H9 (cell line): ENCODE measurements at regions not wholly inside any gene's neighbourhood (a gene's known extent, or its start where the extent isn't known, plus 50 kb on each side); places are given as distances from the start of the nearest gene placed in this dataset.

ENCODE experiments used
- DNase-seq: peaks from one replicate; pipeline ENCODE4 v3.0.0-alpha.2; 2017
- H2AFZ ChIP-seq: one replicate; pipeline ENCODE4 v1.6.1; 2013; ENCODE audit warnings: mild to moderate bottlenecking, low read length, control low read depth, moderate library complexity
- H2AK5ac ChIP-seq: 2 replicates; pipeline ENCODE4 v1.6.1; 2013; ENCODE audit warnings: low read length, control low read depth, mixed read lengths; ENCODE audit not compliant: insufficient read length
- H2BK120ac ChIP-seq: one replicate; pipeline ENCODE4 v1.6.1; 2013; ENCODE audit warnings: low read depth, mild to moderate bottlenecking, low read length, control low read depth, inconsistent platforms; ENCODE audit not compliant: poor library complexity, severe bottlenecking
- H2BK12ac ChIP-seq: 2 replicates; pipeline ENCODE4 v1.6.1; 2013; ENCODE audit warnings: low read length, control low read depth, mixed read lengths, low read depth; ENCODE audit not compliant: insufficient read length
- H2BK15ac ChIP-seq: 2 replicates; pipeline ENCODE4 v1.6.1; 2013; ENCODE audit warnings: low read depth, low read length, control low read depth
- H2BK20ac ChIP-seq: one replicate; pipeline ENCODE4 v1.6.1; 2013; ENCODE audit warnings: low read depth, mild to moderate bottlenecking, low read length, control low read depth, inconsistent platforms; ENCODE audit not compliant: poor library complexity, severe bottlenecking
- H2BK5ac ChIP-seq: 2 replicates; pipeline ENCODE4 v1.6.1; 2013; ENCODE audit warnings: low read length, control low read depth, mixed read lengths; ENCODE audit not compliant: insufficient read length
- H3K14ac ChIP-seq: 2 replicates; pipeline ENCODE4 v1.6.1; 2013; ENCODE audit warnings: low read length, control low read depth; ENCODE audit not compliant: insufficient read depth
- H3K18ac ChIP-seq: 2 replicates; pipeline ENCODE4 v1.6.1; 2013; ENCODE audit warnings: low read depth, mild to moderate bottlenecking, mixed read lengths, low read length, control low read depth; ENCODE audit not compliant: insufficient read length
- H3K23ac ChIP-seq: 2 replicates; pipeline ENCODE4 v1.6.1; 2013; ENCODE audit warnings: low read length, control low read depth, mixed read lengths, low read depth; ENCODE audit not compliant: insufficient read length
- H3K23me2 ChIP-seq: 2 replicates; pipeline ENCODE4 v1.6.1; 2013; ENCODE audit warnings: low read depth, mild to moderate bottlenecking, mixed read lengths, low read length, control low read depth; ENCODE audit not compliant: insufficient read length, poor library complexity, severe bottlenecking
- H3K27ac ChIP-seq: 2 replicates; pipeline ENCODE4 v1.5.1; 2013; ENCODE audit warnings: low read length, control low read depth, mixed read lengths, low read depth; ENCODE audit not compliant: insufficient read length
- H3K27me3 ChIP-seq: 2 replicates; pipeline ENCODE4 v1.6.1; 2013; ENCODE audit warnings: low read length, control low read depth, inconsistent platforms; ENCODE audit not compliant: insufficient read depth
- H3K4ac ChIP-seq: 2 replicates; pipeline ENCODE4 v1.6.1; 2013; ENCODE audit warnings: low read depth, mild to moderate bottlenecking, control low read depth, inconsistent platforms, low read length, moderate library complexity
- H3K4me1 ChIP-seq: 2 replicates; pipeline ENCODE4 v1.6.1; 2013; ENCODE audit warnings: low read length, control low read depth, inconsistent platforms; ENCODE audit not compliant: insufficient read depth
- H3K4me2 ChIP-seq: 2 replicates; pipeline ENCODE4 v1.6.1; 2013; ENCODE audit warnings: low read length, control low read depth, mixed read lengths; ENCODE audit not compliant: insufficient read length, insufficient read depth
- H3K56ac ChIP-seq: 2 replicates; pipeline ENCODE4 v1.6.1; 2013; ENCODE audit warnings: low read depth, mild to moderate bottlenecking, mixed read lengths, low read length, control low read depth; ENCODE audit not compliant: insufficient read length
- H3K79me1 ChIP-seq: 2 replicates; pipeline ENCODE4 v1.6.1; 2013; ENCODE audit warnings: low read depth, mild to moderate bottlenecking, moderate library complexity, low read length, control low read depth, inconsistent platforms; ENCODE audit not compliant: insufficient read depth, poor library complexity, severe bottlenecking
- H3K79me2 ChIP-seq: 2 replicates; pipeline ENCODE4 v1.6.1; 2013; ENCODE audit warnings: low read length, control low read depth, inconsistent platforms; ENCODE audit not compliant: insufficient read depth
- H3K9ac ChIP-seq: 2 replicates; pipeline ENCODE4 v1.6.1; 2013; ENCODE audit warnings: low read length, control low read depth, mixed read lengths; ENCODE audit not compliant: insufficient read length; ENCODE audit errors: extremely low read depth
- H3K9me3 ChIP-seq: one replicate; pipeline ENCODE4 v1.6.1; 2013; ENCODE audit warnings: low read depth, low read length, inconsistent platforms; ENCODE audit not compliant: control insufficient read depth
- H3T11ph ChIP-seq: one replicate; pipeline ENCODE4 v1.6.1; 2013; ENCODE audit warnings: mild to moderate bottlenecking, low read length, control low read depth, inconsistent platforms
- H4K20me1 ChIP-seq: one replicate; pipeline ENCODE4 v1.6.1; 2013; ENCODE audit not compliant: control insufficient read depth, insufficient read length, insufficient read depth
- H4K5ac ChIP-seq: 2 replicates; pipeline ENCODE4 v1.6.1; 2013; ENCODE audit warnings: low read depth, mild to moderate bottlenecking, mixed read lengths, low read length, control low read depth; ENCODE audit not compliant: insufficient read length
- H4K8ac ChIP-seq: replicated peaks from 2 replicates; pipeline ENCODE4 v1.6.1; 2013; ENCODE audit warnings: low read length, control low read depth, mixed read lengths, low read depth; ENCODE audit not compliant: insufficient read length
- H4K91ac ChIP-seq: 2 replicates; pipeline ENCODE4 v1.6.1; 2013; ENCODE audit warnings: low read depth, mild to moderate bottlenecking, moderate library complexity, mixed read lengths, low read length, control low read depth; ENCODE audit not compliant: insufficient read length
- H3K27ac Mint-ChIP-seq, 3 experiments: 2 replicates in 2 of 3; 3 replicates in 1 of 3; pipeline ENCODE4 v1.8.0; 2020 to 2021; ENCODE audit warnings: mixed read lengths in 3 of 3, mild to moderate bottlenecking in 1 of 3, moderate library complexity in 1 of 3
- H3K27me3 Mint-ChIP-seq: 2 replicates; pipeline ENCODE4 v1.8.0; 2021; ENCODE audit warnings: low read depth, mild to moderate bottlenecking, moderate library complexity, mixed read lengths
- H3K36me3 Mint-ChIP-seq, 3 experiments: 2 replicates in 2 of 3; 3 replicates in 1 of 3; pipeline ENCODE4 v1.8.0; 2020 to 2021; ENCODE audit warnings: low read depth in 3 of 3, mixed read lengths in 3 of 3; ENCODE audit not compliant: insufficient read depth in 1 of 3
- H3K4me1 Mint-ChIP-seq, 2 experiments: 2 replicates each; pipeline ENCODE4 v1.8.0; 2020; ENCODE audit warnings: mixed read lengths in 2 of 2
- H3K4me3 Mint-ChIP-seq, 2 experiments: 2 replicates in 1 of 2; 3 replicates in 1 of 2; pipeline ENCODE4 v1.8.0; 2020 to 2021; ENCODE audit warnings: mild to moderate bottlenecking in 2 of 2, mixed read lengths in 2 of 2, moderate library complexity in 1 of 2
- H3K9me3 Mint-ChIP-seq, 2 experiments: 2 replicates in 1 of 2; 3 replicates in 1 of 2; pipeline ENCODE4 v1.8.0; 2020; ENCODE audit warnings: mild to moderate bottlenecking in 2 of 2, mixed read lengths in 2 of 2, moderate library complexity in 1 of 2
- WGBS: extraction: QIAGEN DNeasy Blood & Tissue Kit; methylation state at CpG from one replicate; pipeline ENCODE4 v1.1.7; 2013; ENCODE audit warnings: missing lambda C conversion rate, low lambda C conversion rate, mixed read lengths; ENCODE audit not compliant: insufficient read length; ENCODE audit errors: extremely low coverage; 5-methylcytosine and 5-hydroxymethylcytosine counted together
- TF ChIP-seq, protein P1 (sequence below): fragments of 200-600 bp; sonication (generic); conservative IDR thresholded peaks from 3 replicates; pipeline ENCODE4 v1.8.0; 2021; ENCODE audit warnings: antibody characterized with exemption, mild to moderate bottlenecking

DNA sequence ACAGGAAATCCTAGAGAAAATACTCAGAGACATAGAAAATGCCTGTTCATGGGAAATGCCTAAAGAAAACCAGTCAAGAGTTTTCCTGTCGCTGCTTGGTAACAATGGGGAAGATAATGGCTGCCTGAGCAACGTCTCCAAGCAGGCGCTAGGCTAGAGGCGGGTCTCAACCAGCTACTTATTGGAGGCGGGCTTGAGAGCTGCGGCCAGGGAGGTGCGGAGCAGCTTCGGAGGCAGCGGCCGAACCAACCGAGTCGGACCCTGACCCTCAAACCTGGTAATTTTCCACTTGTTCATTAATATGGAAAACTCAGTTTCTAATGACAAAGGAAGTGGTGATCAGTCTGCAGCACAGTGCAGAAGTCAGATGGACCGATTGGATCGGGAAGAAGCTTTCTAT lies 173.1 kb downstream of the DTWD1 start:
- H3K4me1 Mint-ChIP-seq = no peaks in the 10 kb centered on the region
- H4K20me1 ChIP-seq = no peaks in the 10 kb centered on the region
- no peak overlapping the region for H2AFZ ChIP-seq
- no peaks in the 10 kb centered on the region for H3K23me2 ChIP-seq
- H3K79me1 ChIP-seq = no peaks in the 10 kb centered on the region
- H3K23ac ChIP-seq = no peak overlapping the region
- no peak overlapping the region for H4K8ac ChIP-seq
- peaks cover 0 to 8% (median 2%) of the 10 kb centered on the region in 3 experiments; a peak in 3 of 7 replicates for H3K36me3 Mint-ChIP-seq
- H2BK5ac ChIP-seq = no peak overlapping the region
- TF ChIP-seq, protein P1, sequence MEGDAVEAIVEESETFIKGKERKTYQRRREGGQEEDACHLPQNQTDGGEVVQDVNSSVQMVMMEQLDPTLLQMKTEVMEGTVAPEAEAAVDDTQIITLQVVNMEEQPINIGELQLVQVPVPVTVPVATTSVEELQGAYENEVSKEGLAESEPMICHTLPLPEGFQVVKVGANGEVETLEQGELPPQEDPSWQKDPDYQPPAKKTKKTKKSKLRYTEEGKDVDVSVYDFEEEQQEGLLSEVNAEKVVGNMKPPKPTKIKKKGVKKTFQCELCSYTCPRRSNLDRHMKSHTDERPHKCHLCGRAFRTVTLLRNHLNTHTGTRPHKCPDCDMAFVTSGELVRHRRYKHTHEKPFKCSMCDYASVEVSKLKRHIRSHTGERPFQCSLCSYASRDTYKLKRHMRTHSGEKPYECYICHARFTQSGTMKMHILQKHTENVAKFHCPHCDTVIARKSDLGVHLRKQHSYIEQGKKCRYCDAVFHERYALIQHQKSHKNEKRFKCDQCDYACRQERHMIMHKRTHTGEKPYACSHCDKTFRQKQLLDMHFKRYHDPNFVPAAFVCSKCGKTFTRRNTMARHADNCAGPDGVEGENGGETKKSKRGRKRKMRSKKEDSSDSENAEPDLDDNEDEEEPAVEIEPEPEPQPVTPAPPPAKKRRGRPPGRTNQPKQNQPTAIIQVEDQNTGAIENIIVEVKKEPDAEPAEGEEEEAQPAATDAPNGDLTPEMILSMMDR = no peak
- no peak overlapping the region for H4K5ac ChIP-seq
- no peak overlapping the region for H2BK12ac ChIP-seq
- no CpG with 5 or more reads among the region's 14 CpGs for WGBS
- no peaks in the 10 kb centered on the region for H3K27me3 Mint-ChIP-seq
- H3K14ac ChIP-seq = no peak overlapping the region
- no peak overlapping the region for H3K27ac Mint-ChIP-seq
- peaks cover 28 to 37% of the 10 kb centered on the region in 2 experiments for H3K9me3 Mint-ChIP-seq
- H3K4ac ChIP-seq = no peak overlapping the region
- H4K91ac ChIP-seq = no peak overlapping the region
- no peak overlapping the region for H3K4me3 Mint-ChIP-seq
- H3K27me3 ChIP-seq = no peaks in the 10 kb centered on the region
- no peak overlapping the region for H3K4me2 ChIP-seq
- no peak overlapping the region for H2BK120ac ChIP-seq
- H3K9ac ChIP-seq = no peak overlapping the region
- H3K4me1 ChIP-seq = no peaks in the 10 kb centered on the region
- no peaks in the 10 kb centered on the region for H3K79me2 ChIP-seq
- no peaks in the 10 kb centered on the region for H3K9me3 ChIP-seq
- no peak overlapping the region for H3T11ph ChIP-seq
- H2AK5ac ChIP-seq = no peak overlapping the region
- H2BK20ac ChIP-seq = no peak overlapping the region
- no peak overlapping the region for H3K27ac ChIP-seq
- no peak overlapping the region for H3K56ac ChIP-seq
- H2BK15ac ChIP-seq = no peak overlapping the region
- peak; percentile 27 for DNase-seq
- no peak overlapping the region for H3K18ac ChIP-seq
